ENCODE measurements at regions not wholly inside any gene's neighbourhood (a gene's known extent, or its start where the extent isn't known, plus 50 kb on each side); places are given as distances from the start of the nearest gene placed in this dataset.

GRCh38 chr6:118740372-118740771 is 89.0 kb upstream of the CEP85L start:
- H3K27ac ChIP-seq = no peak overlapping the region
- H3K4me3 ChIP-seq = no peak overlapping the region
- H3K36me3 ChIP-seq = no peaks in the 10 kb centered on the region
- intact Hi-C loops (cut with DNase I) = loop anchor here in 1 of 10 donors (5.0 kb wide), 1 partner anchor 33 kb away; no protein-coding TSS in a partner anchor
- H3K9me3 ChIP-seq = no peaks in the 10 kb centered on the region
- 33 to 47% (median 36%) methylated on average over 3 of the region's 3 CpGs for WGBS, 4 donors
- no peak for ATAC-seq
- TF ChIP-seq CTCF (IDR thresholded peaks at IDR 0.05) (no peak), POLR2A (IDR thresholded peaks at IDR 0.05) (no peak)
- peaks cover 0 to 11% (median 4%) of the 10 kb centered on the region in 12 donors for H3K4me1 ChIP-seq
- no peak for DNase-seq
- no peaks in the 10 kb centered on the region for H3K27me3 ChIP-seq

- no peaks in the 10 kb centered on the region for H3K36me3 ChIP-seq
Measured at GRCh38 chr6:118739696-118740353, 88.4 kb upstream of the CEP85L start.

GRCh38 chr6:118736440-118736839 is 85.0 kb upstream of the CEP85L start:
- WGBS, 4 donors = 92 to 98% (median 96%) methylated on average over 4 of the region's 4 CpGs

More at GRCh38 chr6:118739696-118740353, 88.4 kb upstream of the CEP85L start:
- H3K27me3 ChIP-seq = no peaks in the 10 kb centered on the region
- WGBS, 4 donors = 54 to 64% (median 60%) methylated on average over 2 of the region's 2 CpGs
- no peak overlapping the region for H3K4me3 ChIP-seq
- DNase-seq (no peak), ATAC-seq (no peak)
- H3K27ac ChIP-seq = no peak overlapping the region
- no peaks in the 10 kb centered on the region for H3K9me3 ChIP-seq
- intact Hi-C loops (cut with DNase I) = loop anchor here in 1 of 10 donors (5.0 kb wide), 1 partner anchor 33 kb away; no protein-coding TSS in a partner anchor
- no peak for TF ChIP-seq POLR2A (IDR thresholded peaks at IDR 0.05)
- no peak for TF ChIP-seq CTCF (IDR thresholded peaks at IDR 0.05)
- peaks cover 0 to 15% (median 5%) of the 10 kb centered on the region in 12 donors for H3K4me1 ChIP-seq

More at GRCh38 chr6:118736440-118736839, 85.0 kb upstream of the CEP85L start:
- intact Hi-C loops (cut with DNase I) = loop anchor here in 1 of 10 donors (2.0 kb wide), 1 partner anchor 34 kb away; no protein-coding TSS in a partner anchor
- ATAC-seq = no peak
- Histone ChIP-seq H3K4me3 (no peak overlapping the region), H3K4me1 (peaks cover 0 to 11% (median 2%) of the 10 kb centered on the region in 12 donors), H3K9me3 (no peaks in the 10 kb centered on the region), H3K36me3 (no peaks in the 10 kb centered on the region), H3K27me3 (no peaks in the 10 kb centered on the region), H3K27ac (no peak overlapping the region)
- TF ChIP-seq POLR2A (IDR thresholded peaks at IDR 0.05) = no peak
- TF ChIP-seq CTCF (IDR thresholded peaks at IDR 0.05) = no peak
- DNase-seq = no peak
